ENCODE measurements at regions not wholly inside any gene's neighbourhood (a gene's known extent, or its start where the extent isn't known, plus 50 kb on each side); places are given as distances from the start of the nearest gene placed in this dataset.
A peak's percentile ranks its signal among the peaks of the same experiment; 100 is the strongest.

DNA sequence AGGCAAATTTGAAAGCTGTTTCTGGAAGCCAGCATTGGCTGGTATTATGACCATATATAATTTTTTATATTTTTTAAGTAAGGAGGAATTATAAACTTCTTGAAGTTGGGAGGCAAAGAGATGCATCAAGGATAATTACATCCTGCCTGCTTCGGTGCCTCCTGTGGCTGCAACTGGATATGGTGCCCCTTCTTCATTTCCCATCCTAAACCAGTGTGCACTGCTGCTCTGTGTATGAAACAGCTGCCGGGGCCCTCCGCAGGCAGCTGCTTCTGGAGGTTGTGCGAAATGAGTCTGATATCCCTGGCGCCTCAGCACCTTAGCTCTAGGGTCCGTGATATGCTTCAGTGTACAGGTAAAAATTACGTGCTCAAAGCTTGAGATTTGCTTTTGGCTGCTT lies 304.2 kb downstream of the ENC1 start:
- DNase-seq, result no peak

DNA sequence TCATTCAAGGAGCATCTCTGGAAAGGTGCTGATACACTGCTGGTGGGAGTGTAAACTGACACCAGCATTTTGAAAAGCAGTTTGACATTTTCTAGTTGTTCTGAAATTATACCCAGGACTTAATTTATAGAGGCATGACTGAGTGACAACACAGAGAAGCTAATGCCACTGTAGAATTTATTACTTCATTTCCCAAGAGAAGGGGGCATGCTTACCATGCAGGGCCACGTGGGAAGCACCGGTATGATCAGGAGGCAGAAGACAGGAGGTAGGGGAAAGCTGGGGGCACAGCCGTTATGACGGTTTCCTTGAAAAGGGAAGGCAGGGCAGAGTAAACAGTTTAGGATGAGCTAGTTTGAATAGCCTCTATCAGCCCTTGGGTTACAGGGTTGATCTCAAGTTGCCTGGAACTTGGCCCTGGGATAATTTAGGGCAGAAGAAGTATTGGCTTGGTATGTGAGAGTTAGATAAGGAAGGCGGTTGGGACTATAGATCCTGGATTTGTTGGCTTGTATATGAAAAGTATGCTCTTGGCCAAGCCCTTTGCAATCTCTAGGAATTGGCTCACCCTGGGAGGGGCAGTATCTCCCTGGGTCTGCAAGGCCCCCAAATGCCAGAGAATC lies 305.7 kb downstream of the ENC1 start:
- no peak for DNase-seq

DNA sequence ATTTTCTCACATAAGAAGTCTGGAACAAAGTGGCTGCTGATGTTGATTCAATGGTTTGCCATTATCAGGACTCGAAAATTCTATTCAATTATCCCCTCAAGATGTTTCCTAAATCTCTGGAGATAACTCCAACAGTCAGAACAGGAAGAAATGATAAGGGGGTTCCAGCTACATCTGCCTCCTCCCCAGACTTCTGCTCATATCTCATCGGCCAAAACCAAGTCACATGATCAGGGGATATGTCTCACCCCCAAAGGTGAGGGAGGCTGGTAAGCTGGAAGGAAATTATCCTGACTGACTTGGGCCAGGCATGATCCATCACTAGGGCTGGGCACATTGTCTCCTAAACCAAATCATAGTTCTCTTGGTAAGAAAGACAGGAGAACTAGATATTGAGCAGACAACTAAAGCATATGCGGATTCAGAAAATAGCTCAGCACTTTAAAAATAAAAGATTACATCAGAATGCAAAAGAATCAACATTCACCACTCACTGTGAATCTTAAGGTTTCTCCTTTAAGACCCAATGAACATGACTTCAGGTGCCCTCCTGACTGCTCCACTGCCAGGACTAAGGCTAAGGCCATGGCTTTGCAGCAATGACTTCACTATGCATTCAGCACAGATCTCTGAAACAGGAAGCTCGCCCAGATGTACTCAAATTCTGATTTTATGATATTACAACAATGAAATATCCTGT lies 306.3 kb downstream of the ENC1 start:
- DNase-seq, result no peak

DNA sequence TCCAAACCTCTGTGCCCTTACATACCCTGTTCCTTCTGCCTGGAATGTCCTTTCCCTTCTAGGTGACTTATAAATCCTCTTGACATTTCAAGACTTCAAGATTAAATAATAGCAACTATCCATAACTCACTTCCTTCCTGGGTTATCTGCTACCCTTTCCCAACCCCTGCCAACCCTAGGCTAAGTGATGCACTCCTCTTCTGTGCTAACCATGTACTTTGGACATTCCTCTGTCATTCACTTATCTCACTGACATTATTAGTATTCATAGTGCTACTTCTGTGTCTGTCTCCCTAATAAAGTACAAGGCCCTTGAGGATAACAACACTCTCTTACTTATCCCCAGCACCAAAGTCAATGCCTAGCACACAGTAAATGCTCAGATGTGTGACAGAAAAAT lies 307.1 kb downstream of the ENC1 start:
- DNase-seq, result no peak

DNA sequence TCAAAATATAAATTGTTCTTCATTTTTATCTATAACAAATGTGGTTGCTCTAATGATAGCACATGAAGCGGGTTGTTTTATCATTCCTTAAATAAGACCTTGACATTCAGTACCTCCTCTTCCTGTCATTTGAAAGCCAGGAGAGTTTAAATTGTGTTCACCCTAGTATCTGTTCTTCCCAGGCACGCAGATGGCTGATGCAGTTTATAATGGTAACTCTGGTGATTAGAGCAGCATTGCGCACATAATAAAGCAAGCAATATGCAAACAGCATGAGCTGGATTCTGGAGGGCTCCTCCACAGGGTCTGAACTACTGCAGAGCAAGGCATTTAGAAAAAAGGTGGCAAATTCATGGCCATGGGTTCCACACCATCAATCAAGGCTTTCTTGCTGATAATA lies 307.8 kb downstream of the ENC1 start:
- no peak for DNase-seq

DNA sequence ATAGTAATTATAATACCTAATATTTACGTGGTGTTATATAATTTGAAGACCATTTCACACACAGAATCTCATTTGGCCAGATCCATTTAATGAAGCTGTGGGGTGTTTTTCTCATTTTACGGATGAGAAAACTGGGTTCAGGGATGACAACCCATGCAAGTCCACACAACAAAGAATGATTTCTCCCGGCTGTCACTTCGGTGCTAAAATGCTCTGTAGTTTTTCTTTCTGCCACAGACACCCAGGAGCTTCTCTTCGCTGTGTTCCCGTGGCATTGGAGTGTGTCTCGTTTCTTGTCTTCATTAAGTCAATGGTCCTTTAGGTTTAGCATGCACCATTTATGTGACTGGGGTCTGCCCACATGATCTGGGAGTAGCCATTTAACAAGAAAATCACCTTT lies 308.5 kb downstream of the ENC1 start:
- no peak for DNase-seq

DNA sequence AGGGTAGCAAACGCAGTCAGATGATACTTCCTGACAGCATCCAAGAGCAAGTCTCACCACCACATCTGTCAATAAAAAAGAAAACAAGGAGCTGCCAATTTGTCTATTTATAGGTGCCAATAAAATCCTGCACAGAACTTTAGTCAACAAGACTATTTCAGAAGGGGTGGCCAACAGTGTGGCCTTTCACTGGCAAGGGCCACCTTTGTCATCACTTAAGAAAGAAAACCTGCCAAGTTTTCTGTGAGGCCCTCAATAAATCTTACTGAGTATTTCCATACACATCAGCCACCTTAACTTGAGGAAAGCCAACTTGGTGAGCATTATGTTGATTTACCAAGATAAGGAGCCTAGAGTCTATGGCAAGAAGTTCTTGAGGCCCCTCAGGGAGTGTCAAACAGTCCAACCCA lies 312.3 kb downstream of the ENC1 start:
- no peak for DNase-seq

DNA sequence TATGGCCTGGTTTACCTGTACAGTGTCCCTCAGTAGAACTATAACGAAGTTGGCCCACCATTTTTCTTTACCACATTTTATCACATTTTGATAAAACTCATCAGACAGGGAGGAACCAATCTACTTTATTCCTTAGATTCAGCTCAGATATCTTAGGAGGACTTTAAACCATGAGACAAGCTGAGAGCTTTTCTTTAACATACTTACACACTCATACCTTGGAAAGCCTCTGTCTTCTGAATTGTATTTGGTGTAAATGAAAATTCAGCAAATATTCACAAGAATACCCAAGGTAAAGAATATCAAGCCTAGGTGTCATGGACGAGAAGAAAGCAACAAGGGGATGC lies 313.2 kb downstream of the ENC1 start:
- DNase-seq, result no peak

DNA sequence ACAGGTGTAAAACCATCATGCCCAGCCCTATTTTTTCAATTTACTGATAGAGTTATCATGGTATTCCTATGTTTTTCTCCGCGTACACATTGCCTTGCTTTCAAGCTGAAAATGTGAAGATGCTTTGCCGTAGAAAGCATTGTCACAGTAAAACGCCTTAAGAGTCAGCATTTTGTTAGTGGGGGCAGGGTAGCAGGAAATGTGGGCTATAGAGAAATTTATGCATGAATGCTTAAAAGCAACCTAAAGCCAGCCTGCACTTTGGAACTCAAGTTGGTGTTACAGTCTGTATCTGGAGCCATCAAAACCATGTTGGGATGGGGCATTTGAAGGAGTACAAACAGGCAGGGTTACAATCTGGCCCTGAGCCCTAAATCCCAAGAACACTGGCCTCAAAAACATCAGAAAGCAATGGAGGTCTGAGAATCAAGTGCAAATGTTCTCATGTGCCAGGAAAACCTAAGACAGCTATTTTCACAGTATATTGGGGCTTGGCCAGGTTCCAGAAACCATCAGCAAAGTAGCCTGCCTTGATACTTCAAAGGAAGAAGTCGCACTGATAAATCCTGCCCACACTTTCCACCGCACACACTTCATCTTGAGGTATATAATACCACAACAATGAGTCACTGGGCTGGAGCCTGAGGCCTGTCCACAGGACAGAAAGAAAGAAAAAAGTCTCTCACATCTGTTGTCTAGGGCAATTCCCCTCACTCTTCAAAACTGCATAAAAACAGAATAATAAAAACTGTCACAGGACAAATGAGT lies 313.8 kb downstream of the ENC1 start:
- DNase-seq, result peak; percentile 19

DNA sequence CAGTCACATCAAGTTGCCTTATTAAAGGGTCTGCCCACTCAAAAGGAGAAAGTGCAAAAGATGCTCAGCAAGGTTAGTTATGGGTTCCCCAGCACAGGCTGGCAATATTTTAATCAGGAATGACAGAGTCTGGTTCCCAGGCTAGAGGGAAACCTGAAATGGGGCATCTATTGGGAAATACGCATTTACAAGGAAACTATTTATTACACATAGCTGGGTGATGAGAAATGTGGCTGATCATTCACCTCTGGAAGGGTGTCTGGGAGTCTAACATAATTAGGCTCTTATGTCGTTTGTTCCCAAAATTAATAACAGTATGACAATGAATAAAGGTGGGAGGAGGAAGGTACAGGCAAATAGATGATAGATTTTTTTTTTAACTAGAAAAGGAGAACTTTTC lies 314.7 kb downstream of the ENC1 start:
- DNase-seq, result no peak

DNA sequence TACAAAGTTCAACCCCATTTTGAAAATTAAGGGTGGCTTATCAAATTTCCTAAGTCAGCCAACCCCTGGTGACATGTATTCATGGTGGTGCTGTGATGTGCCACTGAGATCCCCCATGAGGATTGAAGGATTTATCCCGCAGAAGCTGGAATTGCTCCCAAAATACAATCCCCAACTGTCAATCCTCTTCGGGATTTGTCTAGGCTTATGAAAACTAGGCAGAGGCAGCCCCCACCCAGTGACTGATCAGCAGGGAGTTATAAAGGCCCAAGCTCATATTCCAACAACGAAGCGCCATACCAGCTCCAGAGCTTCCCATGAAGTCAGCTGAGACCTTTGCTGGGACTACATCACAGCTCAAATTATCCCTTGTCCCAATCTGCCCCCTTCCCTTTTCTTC lies 316.0 kb downstream of the ENC1 start:
- no peak for DNase-seq

DNA sequence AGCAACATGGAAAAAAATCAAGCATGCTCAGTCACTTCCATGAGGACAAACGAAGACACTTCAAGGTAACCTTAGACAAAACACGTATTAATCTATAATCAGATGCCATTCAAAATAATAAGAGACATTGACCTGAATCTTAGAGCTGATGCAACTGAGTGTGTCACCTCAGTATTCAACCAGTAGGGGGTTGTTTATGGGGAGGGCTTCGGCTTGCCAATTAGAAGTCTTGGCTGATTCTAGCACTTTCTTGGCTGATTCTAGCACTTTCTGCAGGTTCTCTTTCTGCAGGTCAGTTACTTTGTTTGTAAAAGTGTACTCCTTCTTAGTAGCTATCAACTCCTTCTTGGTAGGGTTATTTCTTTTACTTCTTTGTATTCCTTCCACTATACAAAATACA lies 317.6 kb downstream of the ENC1 start:
- no peak for DNase-seq

DNA sequence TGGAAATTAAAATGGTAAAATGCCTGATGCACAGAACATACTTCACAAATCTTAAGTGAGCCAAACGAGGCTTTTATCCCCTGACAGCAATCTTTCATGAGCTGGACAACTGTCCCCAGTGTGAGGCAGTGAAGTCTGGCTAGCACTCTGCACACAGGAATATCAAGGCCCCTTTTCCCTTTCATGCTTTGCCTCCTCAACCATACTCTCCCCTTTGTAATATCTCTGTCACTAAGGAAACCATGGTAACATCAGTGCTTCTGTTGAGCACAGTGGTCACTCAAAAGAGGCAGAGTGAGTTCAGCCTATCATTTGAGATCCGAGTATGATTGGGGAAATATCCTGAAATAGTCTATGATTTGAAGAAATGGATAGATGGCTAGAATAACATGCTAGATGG lies 318.3 kb downstream of the ENC1 start:
- DNase-seq, result no peak

DNA sequence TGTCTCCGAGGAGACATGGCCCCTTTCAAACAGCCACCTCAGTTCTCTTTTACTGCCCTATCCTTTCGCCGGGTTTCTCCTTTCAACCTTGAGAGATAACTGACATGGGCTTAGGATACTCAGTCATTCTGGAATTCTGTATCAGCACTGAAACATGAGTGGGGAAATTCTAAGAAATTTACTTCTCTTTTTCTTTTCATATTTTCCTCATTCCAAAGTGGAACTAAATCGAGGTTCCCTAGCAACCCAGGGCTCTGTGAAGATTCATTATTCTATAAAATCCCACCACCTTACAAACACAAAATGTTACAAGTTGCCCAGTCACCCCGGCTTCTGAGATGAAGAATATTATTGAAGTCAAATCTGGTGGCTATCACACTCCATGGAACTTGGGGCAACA lies 319.2 kb downstream of the ENC1 start:
- DNase-seq, result no peak

DNA sequence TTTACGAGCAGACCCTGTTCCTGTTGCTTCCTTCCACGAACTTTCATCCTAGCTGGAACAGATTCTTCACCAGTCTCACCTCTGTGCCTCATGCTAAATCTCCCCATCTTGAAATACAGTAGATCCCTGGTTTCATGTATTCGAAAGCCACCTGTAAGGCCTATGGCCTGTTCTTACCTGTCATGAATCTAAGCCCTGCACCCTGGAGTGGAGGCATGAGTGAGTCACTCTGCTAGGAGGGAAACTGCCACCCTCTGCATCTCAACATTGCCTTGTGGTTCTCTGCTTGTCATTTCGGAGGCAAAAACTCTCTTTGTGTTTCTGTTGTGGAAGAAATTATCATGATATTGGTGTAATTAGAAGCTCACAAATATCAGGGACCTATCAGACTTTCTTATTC lies 320.0 kb downstream of the ENC1 start:
- DNase-seq, result no peak

DNA sequence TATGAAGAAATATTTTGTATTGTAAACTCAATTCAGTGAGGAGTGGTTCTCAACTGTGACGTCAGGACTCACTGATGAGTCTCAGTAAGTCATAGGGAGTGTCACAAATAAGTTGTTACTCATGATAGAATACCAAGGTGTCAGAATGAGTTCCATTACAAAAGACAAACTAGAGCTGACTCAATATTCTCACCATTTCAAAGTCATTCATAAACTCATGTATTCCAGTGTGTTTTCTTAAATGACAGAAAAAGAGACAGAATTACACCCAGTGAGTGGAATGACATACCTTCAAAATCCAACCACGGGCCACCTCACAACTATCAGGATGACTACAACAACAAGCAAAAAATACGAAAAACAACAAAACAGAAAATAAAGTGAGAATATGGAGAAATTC lies 321.5 kb downstream of the ENC1 start:
- DNase-seq, result no peak

DNA sequence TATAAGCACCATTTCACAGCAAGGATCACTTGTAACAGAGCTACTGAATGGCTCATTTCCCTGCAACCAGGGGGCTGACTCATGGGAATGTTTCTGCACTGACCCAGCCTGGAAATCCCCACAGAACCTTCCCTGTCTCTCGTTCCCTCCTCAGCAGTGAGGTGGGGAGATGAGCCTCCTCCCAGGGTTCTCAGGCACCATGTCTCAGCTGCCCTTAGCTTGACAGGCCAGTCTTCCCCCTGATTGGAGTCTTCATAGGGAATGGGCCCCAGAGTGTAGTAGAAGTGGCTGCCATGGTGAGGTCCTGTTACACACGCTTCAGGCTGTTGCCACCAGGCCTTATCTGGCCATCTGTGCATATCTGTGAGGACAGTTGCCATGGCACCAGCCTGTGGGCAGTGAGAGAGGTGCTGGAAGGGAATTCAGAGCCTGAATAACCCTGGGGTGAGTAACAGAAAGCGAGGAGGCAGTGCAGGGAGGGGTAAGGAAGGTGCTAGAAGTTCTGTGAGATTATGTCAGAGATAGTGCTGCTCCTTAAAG lies 324.4 kb downstream of the ENC1 start:
- DNase-seq, result no peak

DNA sequence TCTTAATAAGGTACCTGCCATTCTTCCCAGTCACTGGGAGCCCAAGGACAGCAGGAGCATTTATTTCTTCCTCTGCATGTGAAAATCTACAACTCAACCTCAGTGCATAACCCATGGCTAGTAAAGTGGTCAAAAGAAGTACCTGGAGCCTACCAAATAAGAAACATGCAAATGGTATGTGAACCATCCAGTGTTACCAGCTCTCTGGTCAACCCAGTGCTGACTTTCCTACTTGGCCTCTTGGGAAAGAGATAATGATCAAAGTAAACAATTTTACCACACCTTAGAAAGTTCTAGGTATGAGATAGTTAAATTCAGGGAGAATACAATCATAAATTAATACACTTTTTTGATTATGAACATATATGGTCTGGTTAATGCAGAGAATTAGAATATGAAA lies 325.6 kb downstream of the ENC1 start:
- no peak for DNase-seq

DNA sequence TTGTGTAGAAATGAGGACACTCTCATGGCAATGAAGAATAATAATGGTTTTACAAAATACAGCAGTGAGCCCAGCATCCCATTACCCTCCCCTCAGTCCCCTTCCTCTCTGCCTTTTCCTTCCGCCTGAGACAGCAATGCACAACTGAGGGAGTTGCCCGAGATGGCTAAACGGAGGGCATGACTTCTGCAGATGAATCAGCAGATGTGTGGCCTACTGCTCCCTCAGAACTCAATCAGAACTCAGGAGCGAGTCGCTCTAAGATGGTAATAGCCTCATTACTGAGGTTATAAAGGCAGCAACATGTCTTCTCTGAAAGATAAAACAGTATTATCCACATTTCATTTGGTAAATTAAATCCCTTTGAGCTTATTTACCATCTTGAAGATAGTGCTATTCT lies 326.6 kb downstream of the ENC1 start:
- DNase-seq, result no peak

DNA sequence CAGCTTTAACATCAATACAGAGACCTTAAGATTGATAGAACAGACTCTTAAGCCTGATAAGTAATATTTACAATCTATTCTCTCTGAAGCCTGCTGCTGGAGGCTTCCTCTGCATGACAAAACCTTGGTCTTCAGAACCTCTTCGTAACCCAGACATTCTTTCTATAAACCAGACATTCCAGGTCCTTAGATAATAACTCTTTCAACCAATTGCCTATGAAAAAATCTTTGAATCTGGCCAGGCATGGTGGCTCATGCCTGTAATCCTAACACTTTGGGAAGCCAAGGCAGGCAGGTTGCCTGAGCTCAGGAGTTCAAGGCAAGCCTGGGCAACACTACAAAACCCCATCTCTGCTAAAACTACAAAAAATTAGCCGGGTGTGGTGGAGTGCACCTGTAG lies 327.8 kb downstream of the ENC1 start:
- no peak for DNase-seq

DNA sequence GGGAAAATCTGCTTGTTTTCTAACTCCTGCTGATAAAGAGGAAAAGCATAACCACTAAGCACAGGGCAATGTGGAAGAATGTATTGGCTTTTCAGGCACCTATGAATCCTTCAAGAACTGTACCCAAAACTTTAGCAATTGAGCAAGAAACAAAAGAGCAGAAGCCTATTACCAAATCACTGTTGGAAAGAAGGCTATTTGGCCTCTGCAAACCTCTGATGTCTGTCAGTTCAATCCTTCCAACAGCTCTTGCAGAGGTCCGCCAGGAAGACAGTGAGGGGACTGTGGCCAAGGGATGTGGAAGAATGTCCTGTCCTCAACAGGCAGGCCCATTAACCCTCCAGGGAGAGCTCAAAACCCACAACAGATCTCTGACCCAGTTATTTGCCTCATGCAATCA lies 328.6 kb downstream of the ENC1 start:
- no peak for DNase-seq

DNA sequence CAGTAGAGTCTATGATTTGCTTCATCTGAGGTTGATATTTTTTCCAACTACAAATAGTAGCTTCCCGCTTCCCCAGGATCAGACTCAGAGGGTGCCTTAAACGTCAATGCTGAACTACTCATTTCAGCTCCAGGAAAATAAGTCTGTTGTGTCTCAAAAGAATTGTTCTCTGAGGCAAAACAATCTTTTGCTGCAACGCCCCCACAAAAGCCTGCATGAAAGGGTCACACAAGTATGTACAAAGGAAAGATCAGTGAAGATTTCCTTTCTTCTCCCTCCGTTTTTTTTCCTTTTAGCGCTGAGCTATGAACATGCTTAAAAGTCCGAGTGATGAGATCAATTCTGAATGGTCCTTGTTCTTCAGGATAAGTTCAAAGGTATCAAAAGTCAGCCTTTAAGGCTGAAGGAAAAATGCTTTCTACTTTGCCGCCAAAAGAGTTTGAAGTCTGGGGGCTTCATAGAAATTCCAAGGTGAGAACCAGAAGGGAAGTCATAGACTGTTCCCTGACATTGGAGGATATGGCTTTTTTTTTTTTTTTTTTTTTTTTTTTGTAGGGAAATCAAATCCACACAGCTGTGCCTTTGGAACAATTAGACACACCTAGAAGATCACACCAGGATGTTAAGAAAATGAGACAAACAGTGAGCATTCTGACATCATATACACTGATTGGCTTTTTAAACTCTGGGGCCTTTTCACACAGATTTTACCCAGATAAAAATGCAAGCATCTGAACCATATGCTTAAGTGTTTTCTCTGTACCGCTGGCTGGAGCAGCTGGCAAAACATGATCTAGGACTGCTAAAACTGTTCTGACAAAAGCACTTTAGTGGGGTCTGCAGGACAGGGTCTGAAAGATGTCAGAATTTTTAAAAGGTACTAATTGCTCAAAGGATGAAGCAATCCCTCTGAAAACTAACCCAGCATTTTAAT lies 329.3 kb downstream of the ENC1 start:
- DNase-seq, result no peak

DNA sequence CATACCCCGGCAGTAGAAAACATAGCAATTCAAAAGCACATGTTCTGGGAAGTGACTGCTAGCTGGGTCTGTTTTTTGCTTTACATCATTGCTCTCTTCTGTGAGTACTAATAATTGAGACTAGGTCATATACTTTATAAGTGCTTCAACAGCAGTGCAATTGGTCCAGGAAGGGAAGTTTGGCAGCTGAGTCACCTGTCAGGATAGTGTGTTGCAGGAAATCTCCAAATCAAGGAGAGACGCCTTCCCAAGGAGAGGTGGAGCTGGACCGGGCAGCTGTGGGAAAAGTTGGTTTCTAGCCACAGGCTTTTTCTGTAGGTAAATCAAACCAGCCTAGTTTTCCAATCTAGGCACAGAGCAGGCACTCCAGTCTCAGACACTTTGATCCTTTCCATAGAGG lies 330.1 kb downstream of the ENC1 start:
- DNase-seq, result no peak

Data from activated T-cell treated with anti-CD3 and anti-CD28 coated beads, Interleukin-2, amount 50 U/mL, for 1 hour (primary cell).